ENCODE measurements at regions not wholly inside any gene's neighbourhood (a gene's known extent, or its start where the extent isn't known, plus 50 kb on each side); places are given as distances from the start of the nearest gene placed in this dataset.

DNA sequence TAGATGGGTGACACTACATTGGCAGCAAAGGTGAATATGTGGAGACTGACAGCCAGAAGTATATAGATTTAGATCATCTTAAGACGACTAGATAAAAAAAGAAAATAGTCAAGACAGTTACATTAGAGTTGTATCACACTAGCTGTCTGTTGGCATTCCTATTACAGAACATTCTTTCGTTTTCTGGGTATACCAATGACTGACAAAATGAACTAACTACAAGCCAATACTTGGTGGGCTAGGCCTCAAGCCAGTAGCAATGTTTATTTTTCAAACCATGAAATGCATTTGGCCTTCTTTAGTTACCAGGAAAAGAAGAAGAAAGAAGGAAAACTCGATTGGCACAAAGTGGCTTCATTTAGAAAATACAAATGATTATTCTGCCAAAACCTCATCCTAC, 944.9 kb upstream of the ZEB2 start:
- Histone ChIP-seq H3K27ac (ENCODE audit: insufficient read depth, low read length) (no peak overlapping the region), H3K9ac (ENCODE audit: insufficient read depth, low read length) (no peak overlapping the region), H3K4me1 (ENCODE audit: control insufficient read depth, extremely low read depth, insufficient read depth, low read length) (no peaks in the 10 kb centered on the region), H3K79me2 (ENCODE audit: control insufficient read depth, insufficient read depth, low read length) (no peaks in the 10 kb centered on the region), H3K27me3 (ENCODE audit: control insufficient read depth, insufficient read depth, low read length) (no peaks in the 10 kb centered on the region), H3K4me2 (ENCODE audit: extremely low read depth, insufficient read depth, low read length) (no peak overlapping the region), H3K36me3 (ENCODE audit: control insufficient read depth, insufficient read depth, low read length) (no peaks in the 10 kb centered on the region), H2AFZ (ENCODE audit: low read length) (peak overlapping the region; percentile 52), H3K4me3 (replicated peaks in 1 of 4; ENCODE audit: control extremely low read depth in 1 of 4, insufficient read depth in 1 of 4, low read depth in 3 of 4, low read length in 4 of 4) (no peak overlapping the region), H3K9me3 (ENCODE audit: control insufficient read depth, insufficient read depth, low read depth, low read length) (no peaks in the 10 kb centered on the region), H4K20me1 (ENCODE audit: control insufficient read depth, extremely low read depth, insufficient read depth, low read length) (no peaks in the 10 kb centered on the region)
- peak; percentile 28 to 34 for DNase-seq (ENCODE audit: low read depth in 2 of 2)
- TF ChIP-seq, protein P1, sequence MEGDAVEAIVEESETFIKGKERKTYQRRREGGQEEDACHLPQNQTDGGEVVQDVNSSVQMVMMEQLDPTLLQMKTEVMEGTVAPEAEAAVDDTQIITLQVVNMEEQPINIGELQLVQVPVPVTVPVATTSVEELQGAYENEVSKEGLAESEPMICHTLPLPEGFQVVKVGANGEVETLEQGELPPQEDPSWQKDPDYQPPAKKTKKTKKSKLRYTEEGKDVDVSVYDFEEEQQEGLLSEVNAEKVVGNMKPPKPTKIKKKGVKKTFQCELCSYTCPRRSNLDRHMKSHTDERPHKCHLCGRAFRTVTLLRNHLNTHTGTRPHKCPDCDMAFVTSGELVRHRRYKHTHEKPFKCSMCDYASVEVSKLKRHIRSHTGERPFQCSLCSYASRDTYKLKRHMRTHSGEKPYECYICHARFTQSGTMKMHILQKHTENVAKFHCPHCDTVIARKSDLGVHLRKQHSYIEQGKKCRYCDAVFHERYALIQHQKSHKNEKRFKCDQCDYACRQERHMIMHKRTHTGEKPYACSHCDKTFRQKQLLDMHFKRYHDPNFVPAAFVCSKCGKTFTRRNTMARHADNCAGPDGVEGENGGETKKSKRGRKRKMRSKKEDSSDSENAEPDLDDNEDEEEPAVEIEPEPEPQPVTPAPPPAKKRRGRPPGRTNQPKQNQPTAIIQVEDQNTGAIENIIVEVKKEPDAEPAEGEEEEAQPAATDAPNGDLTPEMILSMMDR (conservative IDR thresholded peaks at IDR 0.05 in 1 of 2, IDR thresholded peaks at IDR 0.05 in 1 of 2; ENCODE audit: low read depth in 1 of 2, low read length in 2 of 2) = no peak
- TF ChIP-seq EZH2 (IDR thresholded peaks at IDR 0.05; ENCODE audit: low read length, missing control alignments) = no peak

DNA sequence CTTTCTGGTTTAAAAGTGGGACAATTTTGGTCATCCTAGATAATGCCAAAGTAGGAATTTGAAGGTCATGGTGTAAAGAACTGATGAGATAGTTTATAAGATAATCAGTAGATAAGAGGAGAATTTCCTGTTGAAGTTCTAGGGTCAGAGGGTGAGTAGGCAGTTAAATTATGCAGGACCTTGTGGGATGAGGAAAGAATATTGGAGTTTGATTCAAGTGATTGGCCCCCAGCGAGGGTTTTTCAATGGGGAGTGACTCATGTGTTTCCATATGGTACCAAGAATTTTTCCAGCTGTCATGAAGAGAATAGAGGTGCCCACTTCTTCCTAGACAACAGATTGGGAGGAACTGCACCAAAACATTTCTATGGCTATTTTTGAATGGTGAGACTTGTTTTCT, 940.2 kb upstream of the ZEB2 start:
- Histone ChIP-seq H2AFZ (ENCODE audit: low read length) (no peak overlapping the region), H3K4me2 (ENCODE audit: extremely low read depth, insufficient read depth, low read length) (no peak overlapping the region), H3K27ac (ENCODE audit: insufficient read depth, low read length) (no peak overlapping the region), H3K4me1 (ENCODE audit: control insufficient read depth, extremely low read depth, insufficient read depth, low read length) (no peaks in the 10 kb centered on the region), H3K9ac (ENCODE audit: insufficient read depth, low read length) (no peak overlapping the region), H3K9me3 (ENCODE audit: control insufficient read depth, insufficient read depth, low read depth, low read length) (no peaks in the 10 kb centered on the region), H3K36me3 (ENCODE audit: control insufficient read depth, insufficient read depth, low read length) (no peaks in the 10 kb centered on the region), H3K4me3 (replicated peaks in 1 of 4; ENCODE audit: control extremely low read depth in 1 of 4, insufficient read depth in 1 of 4, low read depth in 3 of 4, low read length in 4 of 4) (no peak overlapping the region), H3K79me2 (ENCODE audit: control insufficient read depth, insufficient read depth, low read length) (no peaks in the 10 kb centered on the region), H4K20me1 (ENCODE audit: control insufficient read depth, extremely low read depth, insufficient read depth, low read length) (no peaks in the 10 kb centered on the region), H3K27me3 (ENCODE audit: control insufficient read depth, insufficient read depth, low read length) (no peaks in the 10 kb centered on the region)
- DNase-seq (ENCODE audit: low read depth in 2 of 2) = peak in 1 of 2 donors; percentile 31
- TF ChIP-seq EZH2 (IDR thresholded peaks at IDR 0.05; ENCODE audit: low read length, missing control alignments) = no peak
- TF ChIP-seq, protein P1 (conservative IDR thresholded peaks at IDR 0.05 in 1 of 2, IDR thresholded peaks at IDR 0.05 in 1 of 2; ENCODE audit: low read depth in 1 of 2, low read length in 2 of 2) = no peak

DNA sequence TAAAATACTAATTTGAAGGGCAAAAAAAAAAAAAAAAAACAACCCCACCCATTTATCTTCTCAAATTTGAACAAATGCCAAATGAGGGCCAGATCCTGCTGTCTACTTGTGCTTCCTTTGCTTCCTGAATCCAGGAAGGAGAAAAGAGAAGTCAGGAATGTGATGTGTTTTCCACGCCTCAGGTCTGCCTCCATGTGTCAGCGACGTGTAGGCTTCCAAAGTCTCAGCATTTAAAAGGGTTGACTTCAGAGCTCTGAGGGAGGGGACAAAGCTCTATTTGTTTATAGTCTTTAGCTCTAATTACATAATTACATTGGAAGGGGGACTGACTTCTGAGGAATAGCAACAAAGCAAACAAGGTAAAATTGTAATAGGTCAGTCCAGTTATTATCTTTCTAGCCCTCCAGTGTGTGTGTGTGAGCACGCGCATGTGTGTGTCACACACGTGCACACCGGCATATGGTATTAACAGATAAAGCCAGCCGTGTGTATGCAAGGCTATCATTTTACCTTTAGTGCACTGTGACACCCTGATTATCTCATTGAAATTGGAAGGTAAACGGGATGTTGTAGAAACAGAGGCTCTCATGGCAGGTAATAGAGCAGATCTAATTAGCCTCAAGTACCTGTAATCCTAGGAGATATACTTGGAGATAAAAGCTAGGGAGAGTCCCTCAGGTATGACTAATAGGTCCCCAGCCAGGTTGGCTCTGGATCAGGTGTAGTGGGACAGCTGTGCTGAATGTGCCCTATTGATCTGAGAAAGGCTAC, 911.4 kb upstream of the ZEB2 start:
- DNase-seq (ENCODE audit: low read depth in 2 of 2) = no peak
- TF ChIP-seq EZH2 (IDR thresholded peaks at IDR 0.05; ENCODE audit: low read length, missing control alignments) = no peak
- TF ChIP-seq, protein P1 (conservative IDR thresholded peaks at IDR 0.05 in 1 of 2, IDR thresholded peaks at IDR 0.05 in 1 of 2; ENCODE audit: low read depth in 1 of 2, low read length in 2 of 2) = no peak
- Histone ChIP-seq H3K79me2 (ENCODE audit: control insufficient read depth, insufficient read depth, low read length) (no peaks in the 10 kb centered on the region), H3K4me3 (replicated peaks in 1 of 4; ENCODE audit: control extremely low read depth in 1 of 4, insufficient read depth in 1 of 4, low read depth in 3 of 4, low read length in 4 of 4) (no peak overlapping the region), H3K36me3 (ENCODE audit: control insufficient read depth, insufficient read depth, low read length) (no peaks in the 10 kb centered on the region), H3K9me3 (ENCODE audit: control insufficient read depth, insufficient read depth, low read depth, low read length) (no peaks in the 10 kb centered on the region), H3K27me3 (ENCODE audit: control insufficient read depth, insufficient read depth, low read length) (no peaks in the 10 kb centered on the region), H3K4me2 (ENCODE audit: extremely low read depth, insufficient read depth, low read length) (no peak overlapping the region), H4K20me1 (ENCODE audit: control insufficient read depth, extremely low read depth, insufficient read depth, low read length) (no peaks in the 10 kb centered on the region), H3K4me1 (ENCODE audit: control insufficient read depth, extremely low read depth, insufficient read depth, low read length) (no peaks in the 10 kb centered on the region), H2AFZ (ENCODE audit: low read length) (no peak overlapping the region), H3K27ac (ENCODE audit: insufficient read depth, low read length) (no peak overlapping the region), H3K9ac (ENCODE audit: insufficient read depth, low read length) (no peak overlapping the region)

Measured in fibroblast of lung (primary cell).